ENCODE measurements at regions not wholly inside any gene's neighbourhood (a gene's known extent, or its start where the extent isn't known, plus 50 kb on each side); places are given as distances from the start of the nearest gene placed in this dataset.
"Not testable (repeated sequence)": the region's sequence is repeated elsewhere in the genome, so short reads cannot be mapped to it uniquely, and the experiment has no call there.

DNA sequence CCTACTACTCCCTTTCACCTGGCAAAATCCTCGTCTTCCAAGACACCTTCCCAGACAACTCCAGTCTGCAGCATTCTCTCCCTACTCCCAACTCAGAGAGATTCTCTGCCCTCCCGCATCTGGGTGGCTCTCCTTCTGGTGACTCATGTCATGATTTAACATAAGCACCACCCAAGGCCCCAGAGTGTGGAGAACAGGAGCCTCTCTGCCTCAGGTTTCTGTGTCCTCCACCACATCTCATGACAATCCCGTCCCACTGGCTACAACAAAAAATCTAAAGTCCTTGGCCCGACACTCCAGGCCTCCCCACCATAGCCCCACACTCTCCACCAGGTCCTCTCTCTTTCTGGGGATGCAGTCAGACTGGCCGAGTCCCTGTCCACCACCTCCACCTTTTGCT is 197.1 kb downstream of the BCL11A start:
- no peak for DNase-seq

DNA sequence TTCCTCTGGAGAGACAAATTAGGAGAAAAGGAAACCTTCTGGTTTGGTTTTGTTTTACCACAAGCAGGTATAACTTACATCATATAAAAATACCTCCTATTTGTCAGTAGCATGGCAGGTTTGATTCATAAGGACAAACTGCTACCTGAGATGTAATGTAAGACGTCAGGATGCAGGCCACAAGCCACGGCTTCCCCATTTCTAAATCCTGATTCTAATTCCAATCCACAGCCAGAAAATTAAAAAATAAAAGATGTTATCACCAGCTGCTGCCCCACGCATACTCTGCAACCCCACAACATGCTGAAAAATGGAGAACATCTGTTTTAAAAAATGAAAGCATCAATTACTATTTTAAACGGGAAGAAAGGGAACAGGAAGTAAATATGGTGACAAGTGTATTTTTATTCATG is 197.6 kb downstream of the BCL11A start:
- DNase-seq, result no peak

DNA sequence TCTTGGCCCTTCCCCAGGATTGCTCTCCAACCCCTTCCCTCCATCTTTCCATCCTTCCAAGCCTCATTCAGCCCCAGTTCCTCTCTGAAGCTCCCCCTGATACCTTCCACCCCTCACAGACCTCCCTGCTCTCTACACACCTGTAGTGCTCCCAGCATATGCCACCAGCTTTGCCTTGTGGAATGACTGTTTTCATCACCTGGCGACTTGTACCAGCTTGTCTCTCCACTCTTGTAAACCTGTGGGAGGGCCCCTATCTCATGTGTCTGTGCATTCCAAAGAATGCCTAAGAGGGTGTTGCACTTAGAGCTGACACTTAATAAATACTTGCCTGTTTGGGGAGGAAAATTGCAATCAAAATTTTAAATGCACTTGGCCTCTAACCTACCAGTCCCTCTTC is 198.7 kb downstream of the BCL11A start:
- DNase-seq, result no peak

DNA sequence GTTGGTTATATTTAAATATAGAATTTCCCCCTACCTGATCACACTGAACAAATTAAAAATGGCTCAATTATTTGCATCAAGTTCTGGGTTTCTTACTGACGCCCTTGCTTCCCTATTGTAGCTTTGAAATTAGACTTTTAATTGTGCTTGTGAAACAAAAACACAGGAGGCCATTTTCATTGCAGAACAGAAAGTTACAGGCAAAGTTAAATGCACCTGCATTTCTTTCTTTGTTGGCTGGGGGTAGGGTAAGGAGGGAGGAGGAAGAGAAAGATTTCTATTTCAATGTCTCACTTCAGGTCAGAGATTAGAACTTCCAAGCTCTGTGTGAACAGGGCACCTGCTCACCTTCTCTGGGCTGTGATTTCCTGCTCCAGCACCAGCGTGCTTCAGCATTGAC is 199.6 kb downstream of the BCL11A start:
- DNase-seq, result no peak

- DNase-seq, result peak; percentile 29
Observed at GRCh38 chr2:60353406-60353800, 200.1 kb downstream of the BCL11A start.

- no peak for DNase-seq
Observed at GRCh38 chr2:60352491-60353405, 200.7 kb downstream of the BCL11A start.

- no peak for DNase-seq
Observed at GRCh38 chr2:60351802-60352201, 201.7 kb downstream of the BCL11A start.

- no peak for DNase-seq
Observed at GRCh38 chr2:60351321-60351720, 202.1 kb downstream of the BCL11A start.

DNA sequence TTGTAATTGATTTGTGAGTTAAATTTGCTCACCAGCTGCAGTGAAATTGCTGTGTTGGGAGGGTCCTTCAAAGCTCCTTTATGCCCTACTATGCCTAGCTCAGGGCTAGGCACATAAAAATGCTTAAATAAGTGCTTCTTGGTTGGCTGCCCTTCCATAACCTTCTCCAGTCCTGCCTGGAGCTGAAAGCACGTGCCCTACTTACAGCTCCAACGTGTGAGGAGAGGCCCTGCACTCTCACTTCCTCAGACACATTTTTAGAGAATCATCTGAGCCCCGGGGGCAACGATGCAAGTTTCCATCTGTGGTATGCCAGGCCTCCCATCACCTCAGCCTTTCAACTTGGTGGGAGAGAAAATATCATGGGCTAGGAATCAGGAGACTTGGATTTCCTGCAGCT is 202.7 kb downstream of the BCL11A start:
- DNase-seq, result no peak

DNA sequence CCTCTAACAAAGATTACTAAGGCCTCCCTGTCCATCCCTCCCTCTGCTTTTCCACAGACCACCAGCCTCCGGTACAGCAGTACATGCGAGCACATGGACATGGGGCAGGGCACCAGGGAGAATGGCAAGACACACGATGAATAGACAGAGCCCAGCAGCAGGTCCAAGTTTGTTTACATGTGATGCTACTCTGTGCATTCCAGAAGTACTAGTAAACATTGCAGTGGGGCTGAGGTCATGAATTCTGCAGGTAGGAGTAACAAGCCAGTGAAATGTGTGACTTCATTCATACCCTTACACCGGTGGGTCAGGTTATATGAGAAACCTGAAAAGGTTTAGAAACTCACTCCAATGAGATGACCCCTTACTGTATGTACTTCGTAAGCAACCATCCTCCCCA is 205.7 kb downstream of the BCL11A start:
- DNase-seq, result no peak

GRCh38 chr2:60342491-60342890 is 211.0 kb downstream of the BCL11A start:
- not testable (repeated sequence) for DNase-seq

GRCh38 chr2:60341151-60341550 is 212.3 kb downstream of the BCL11A start:
- no peak for DNase-seq

DNA sequence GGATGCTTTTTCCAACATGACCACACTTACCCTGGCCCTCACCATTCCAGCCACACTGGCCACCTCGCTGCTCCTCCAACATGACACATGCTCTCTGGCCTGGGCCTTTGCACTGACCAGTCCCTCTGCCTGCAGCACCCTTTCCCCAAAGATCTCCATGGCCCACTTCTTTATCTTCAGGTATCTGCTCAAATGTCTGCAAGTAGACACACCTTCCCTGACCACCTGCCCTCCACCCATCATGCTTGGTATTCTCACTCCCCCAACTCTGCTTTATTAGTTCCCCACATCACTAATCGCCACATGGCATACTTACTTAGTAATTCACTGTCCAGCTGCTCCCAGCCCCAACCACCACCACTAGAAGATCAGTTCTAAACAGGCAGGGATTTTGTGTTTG is 214.2 kb downstream of the BCL11A start:
- DNase-seq, result no peak

DNA sequence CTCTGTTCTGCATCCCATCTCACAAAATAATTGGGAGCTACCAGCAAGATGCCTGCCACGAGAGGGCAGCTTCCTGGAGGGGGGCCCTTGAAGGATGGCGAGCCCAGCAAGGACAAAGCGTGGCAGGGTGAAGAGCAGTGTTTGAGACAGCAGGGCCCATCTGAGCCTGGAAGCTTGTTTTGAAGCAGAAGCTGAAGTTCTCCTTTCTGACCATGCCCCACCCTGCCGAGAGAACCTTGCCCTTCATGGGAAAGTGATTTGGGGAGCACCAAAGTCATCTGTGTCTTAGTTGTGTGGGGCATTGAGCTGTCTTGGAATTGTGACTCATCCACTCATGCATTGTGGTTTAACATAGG is 216.3 kb downstream of the BCL11A start:
- DNase-seq, result no peak

GRCh38 chr2:60336442-60337141 is 216.9 kb downstream of the BCL11A start:
- no peak for DNase-seq

DNA sequence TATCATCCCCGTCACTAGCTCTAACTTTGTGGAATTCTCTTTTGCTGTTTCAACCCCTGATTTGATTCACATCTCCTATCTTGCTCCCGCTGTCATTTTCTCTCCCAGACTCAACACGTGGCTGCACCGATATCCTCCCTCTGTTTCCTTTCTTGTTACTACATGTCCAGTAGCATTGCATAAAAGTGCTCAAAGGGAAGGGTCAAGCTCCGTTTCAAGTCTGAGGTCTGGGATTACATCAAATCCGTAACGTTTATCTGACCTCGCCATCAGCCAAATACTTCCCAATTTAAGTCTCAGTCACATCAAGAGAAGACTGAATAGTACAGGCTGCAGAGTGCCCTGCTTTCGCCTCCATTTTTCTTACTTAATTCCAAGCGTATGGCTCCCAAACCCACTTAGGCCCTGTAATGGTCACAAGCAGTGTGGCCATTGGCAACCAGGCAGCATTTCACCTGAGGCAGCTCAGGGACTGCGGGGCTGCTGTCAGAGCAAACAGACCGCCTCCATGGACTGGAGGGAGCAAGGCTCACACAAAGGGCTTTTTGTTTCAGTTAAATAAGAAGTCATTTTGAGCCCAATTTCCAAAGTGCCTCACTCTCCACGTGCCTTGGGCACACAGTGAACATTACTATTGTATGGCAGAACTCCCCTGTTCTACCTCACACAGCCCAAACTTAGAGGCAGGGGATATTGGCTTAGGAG is 217.8 kb downstream of the BCL11A start:
- no peak for DNase-seq

GRCh38 chr2:60334610-60335009 is 218.8 kb downstream of the BCL11A start:
- DNase-seq, result no peak

GRCh38 chr2:60333264-60333663 is 220.2 kb downstream of the BCL11A start:
- no peak for DNase-seq

GRCh38 chr2:60331115-60331809 is 222.2 kb downstream of the BCL11A start:
- DNase-seq, result no peak

- no peak for DNase-seq
Observed at GRCh38 chr2:60329225-60329624, 224.2 kb downstream of the BCL11A start.

DNA sequence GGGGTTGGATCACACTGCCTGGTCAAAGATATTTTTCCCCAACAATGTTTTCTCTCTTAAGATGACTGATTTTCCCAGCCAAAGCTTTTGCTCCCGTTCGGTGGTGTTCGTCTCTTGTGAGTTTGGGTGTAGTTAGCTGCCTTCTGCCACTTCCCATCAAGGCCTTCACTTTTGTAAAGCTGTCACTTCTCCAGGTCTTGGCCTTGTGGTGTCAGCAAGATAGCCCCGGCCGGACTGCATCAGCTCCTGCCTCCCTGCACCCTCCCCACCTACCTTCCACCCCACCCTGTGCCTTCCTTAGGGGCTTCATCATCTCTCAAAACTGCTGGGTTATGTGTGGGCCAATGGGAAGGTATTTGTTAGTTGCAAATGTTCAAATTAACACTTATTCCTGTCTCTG is 228.9 kb downstream of the BCL11A start:
- DNase-seq, result no peak

DNA sequence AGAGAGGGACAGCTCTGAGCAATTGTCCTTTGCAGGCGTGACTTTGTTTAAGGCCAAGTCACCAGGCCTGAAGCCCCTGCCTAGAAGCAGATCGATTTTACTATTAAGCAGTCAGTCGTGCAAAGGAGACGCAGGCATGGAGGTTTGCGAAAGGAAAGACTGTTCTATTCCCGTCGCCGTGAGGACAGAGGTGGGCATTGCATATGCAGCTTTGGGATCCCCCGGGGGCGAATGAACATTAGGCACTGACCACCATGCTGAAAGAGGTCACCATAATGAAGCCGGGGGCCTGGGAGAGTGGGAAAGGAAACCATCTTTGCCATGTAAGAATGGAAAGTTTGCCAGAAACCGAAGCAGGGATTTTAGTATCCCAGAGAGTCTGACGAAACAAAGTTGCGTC is 231.6 kb downstream of the BCL11A start:
- no peak for DNase-seq
